Gastrocnemius medialis (tissue), 4 donors: ENCODE measurements at regions not wholly inside any gene's neighbourhood (a gene's known extent, or its start where the extent isn't known, plus 50 kb on each side); places are given as distances from the start of the nearest gene placed in this dataset.
"Not testable (repeated sequence)": the region's sequence is repeated elsewhere in the genome, so short reads cannot be mapped to it uniquely, and the experiment has no call there.

ENCODE experiments used
- ATAC-seq, 2 donors: fragments of 150-250 bp; one replicate each; pipeline ENCODE4 v1.9.1; 2016
- DNase-seq, 2 donors: peaks; one replicate each; pipeline ENCODE4 v3.0.0-alpha.2; 2019
- H3K27ac ChIP-seq, 4 donors: fragments of 200-600 bp; sonication (generic); 1 replicate in 1 of 4; 2 replicates in 3 of 4; pipeline ENCODE4 v1.5.1; 2016 to 2018; ENCODE audit warnings: mild to moderate bottlenecking in 2 of 4, moderate library complexity in 1 of 4
- H3K27me3 ChIP-seq, 3 donors: fragments of 200-600 bp; sonication (generic) in 2 of 3; 1 replicate in 1 of 3; 2 replicates in 2 of 3; pipeline versions ENCODE4 v1.5.1 to v1.6.0; 2016 to 2019; ENCODE audit warnings: mild to moderate bottlenecking in 1 of 3, moderate library complexity in 1 of 3
- H3K36me3 ChIP-seq, 2 donors: fragments of 200-600 bp; sonication (generic) in 1 of 2; one replicate each; pipeline ENCODE4 v1.5.1; 2017 to 2018
- H3K4me1 ChIP-seq, 2 donors: fragments of 200-600 bp; sonication (generic) in 1 of 2; one replicate each; pipeline ENCODE4 v1.5.1; 2016 to 2017; ENCODE audit warnings: mild to moderate bottlenecking in 2 of 2
- H3K4me3 ChIP-seq, 4 donors: fragments of 200-600 bp; sonication (generic) in 3 of 4; 1 replicate in 1 of 4; 2 replicates in 3 of 4; pipeline ENCODE4 v1.5.1; 2016 to 2019; ENCODE audit warnings: mild to moderate bottlenecking in 2 of 4
- H3K9me3 ChIP-seq, 3 donors: fragments of 200-600 bp; sonication (generic) in 2 of 3; 1 replicate in 1 of 3; 2 replicates in 2 of 3; pipeline ENCODE4 v1.5.1; 2016 to 2019
- POLR2A ChIP-seq, 2 donors: fragments of 450-650 bp; IDR thresholded peaks; one replicate each; pipeline ENCODE4 v1.6.1; 2017; ENCODE audit warnings: antibody characterized with exemption in 2 of 2, mild to moderate bottlenecking in 2 of 2, moderate library complexity in 2 of 2
- in situ Hi-C, 4 donors: fragments of 200-750 bp; cut with MboI; loops; one replicate each; pipeline versions ENCODE4 v1.15.0 to v1.8.0; 2017; ENCODE audit warnings: low sequenced_read_pairs in 4 of 4
- intact Hi-C: fragments of 100-400 bp; cut with DNase I; formaldehyde crosslinking; loops from one replicate; pipeline ENCODE4 v1.15.1; 2023; ENCODE audit warnings: low total_unique reads
- TF ChIP-seq, protein P1 (sequence below), 5 experiments: fragments of 450-650 bp in 3 of 5; fragments of 200-600 bp in 2 of 5; sonication (generic) in 2 of 5; IDR thresholded peaks in 4 of 5; conservative IDR thresholded peaks in 1 of 5; 1 replicate in 4 of 5; 2 replicates in 1 of 5; pipeline ENCODE4 v1.5.1; 2016 to 2019; ENCODE audit warnings: antibody characterized with exemption in 5 of 5, mild to moderate bottlenecking in 3 of 5, moderate library complexity in 3 of 5

DNA sequence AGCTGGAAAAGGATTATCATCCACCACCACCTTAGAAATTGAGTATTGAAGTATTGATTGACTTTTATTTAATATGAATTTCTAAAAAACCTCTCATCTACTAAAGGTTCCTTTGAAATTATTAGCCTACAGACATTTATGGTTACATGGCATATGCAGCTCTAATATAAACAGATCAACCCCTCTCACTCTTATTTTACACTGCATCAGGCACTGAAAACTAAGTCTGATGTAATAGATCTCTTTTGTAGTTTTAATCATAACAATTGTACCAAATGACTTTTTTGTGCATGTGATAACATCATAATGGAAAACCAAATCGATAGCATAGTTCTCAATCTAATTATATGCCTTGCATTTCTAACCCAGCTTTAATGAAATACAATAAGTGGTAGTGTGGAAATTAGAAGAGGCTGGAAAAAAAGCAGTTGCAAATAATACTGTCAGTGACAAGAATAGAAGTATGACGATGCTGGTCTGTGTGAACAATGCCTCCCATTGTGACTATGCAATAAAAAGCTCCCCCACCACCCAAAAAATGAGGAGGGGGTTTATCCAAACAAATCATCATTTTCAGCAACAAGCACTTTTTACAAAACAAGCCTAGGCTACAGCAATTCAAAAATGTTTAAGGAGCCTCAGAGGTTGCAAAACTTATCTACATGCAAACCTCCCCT lies 426.5 kb upstream of the NFIA start:
- Histone ChIP-seq H3K9me3 (no peaks in the 10 kb centered on the region), H3K36me3 (no peaks in the 10 kb centered on the region), H3K4me1 (no peaks in the 10 kb centered on the region), H3K4me3 (no peak overlapping the region), H3K27ac (no peak overlapping the region), H3K27me3 (no peaks in the 10 kb centered on the region)
- intact Hi-C loops, result no loop called here
- ATAC-seq (no peak), DNase-seq (no peak)
- TF ChIP-seq POLR2A (IDR thresholded peaks at IDR 0.05), result no peak
- TF ChIP-seq, protein P1, sequence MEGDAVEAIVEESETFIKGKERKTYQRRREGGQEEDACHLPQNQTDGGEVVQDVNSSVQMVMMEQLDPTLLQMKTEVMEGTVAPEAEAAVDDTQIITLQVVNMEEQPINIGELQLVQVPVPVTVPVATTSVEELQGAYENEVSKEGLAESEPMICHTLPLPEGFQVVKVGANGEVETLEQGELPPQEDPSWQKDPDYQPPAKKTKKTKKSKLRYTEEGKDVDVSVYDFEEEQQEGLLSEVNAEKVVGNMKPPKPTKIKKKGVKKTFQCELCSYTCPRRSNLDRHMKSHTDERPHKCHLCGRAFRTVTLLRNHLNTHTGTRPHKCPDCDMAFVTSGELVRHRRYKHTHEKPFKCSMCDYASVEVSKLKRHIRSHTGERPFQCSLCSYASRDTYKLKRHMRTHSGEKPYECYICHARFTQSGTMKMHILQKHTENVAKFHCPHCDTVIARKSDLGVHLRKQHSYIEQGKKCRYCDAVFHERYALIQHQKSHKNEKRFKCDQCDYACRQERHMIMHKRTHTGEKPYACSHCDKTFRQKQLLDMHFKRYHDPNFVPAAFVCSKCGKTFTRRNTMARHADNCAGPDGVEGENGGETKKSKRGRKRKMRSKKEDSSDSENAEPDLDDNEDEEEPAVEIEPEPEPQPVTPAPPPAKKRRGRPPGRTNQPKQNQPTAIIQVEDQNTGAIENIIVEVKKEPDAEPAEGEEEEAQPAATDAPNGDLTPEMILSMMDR (IDR thresholded peaks at IDR 0.05 in 4 of 5, conservative IDR thresholded peaks at IDR 0.05 in 1 of 5), result no peak
- in situ Hi-C loops, result no loop called here

DNA sequence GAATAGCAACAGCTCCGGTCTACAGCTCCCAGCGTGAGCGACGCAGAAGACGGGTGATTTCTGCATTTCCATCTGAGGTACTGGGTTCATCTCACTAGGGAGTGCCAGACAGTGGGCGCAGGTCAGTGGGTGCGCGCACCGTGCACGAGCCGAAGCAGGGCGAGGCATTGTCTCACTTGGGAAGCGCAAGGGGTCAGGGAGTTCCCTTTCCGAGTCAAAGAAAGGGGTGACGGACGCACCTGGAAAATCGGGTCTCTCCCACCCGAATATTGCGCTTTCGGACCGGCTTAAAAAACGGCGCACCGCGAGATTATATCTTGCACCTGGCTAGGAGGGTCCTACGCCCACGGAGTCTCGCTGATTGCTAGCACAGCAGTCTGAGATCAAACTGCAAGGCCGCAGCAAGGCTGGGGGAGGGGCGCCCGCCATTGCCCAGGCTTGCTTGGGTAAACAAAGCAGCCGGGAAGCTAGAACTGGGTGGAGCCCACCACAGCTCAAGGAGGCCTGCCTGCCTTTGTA lies 442.3 kb upstream of the NFIA start:
- H3K27ac ChIP-seq, ATAC-seq, intact Hi-C loops, H3K27me3 ChIP-seq, H3K4me1 ChIP-seq, H3K36me3 ChIP-seq, DNase-seq, H3K9me3 ChIP-seq, in situ Hi-C loops, H3K4me3 ChIP-seq: not testable (repeated sequence)

DNA sequence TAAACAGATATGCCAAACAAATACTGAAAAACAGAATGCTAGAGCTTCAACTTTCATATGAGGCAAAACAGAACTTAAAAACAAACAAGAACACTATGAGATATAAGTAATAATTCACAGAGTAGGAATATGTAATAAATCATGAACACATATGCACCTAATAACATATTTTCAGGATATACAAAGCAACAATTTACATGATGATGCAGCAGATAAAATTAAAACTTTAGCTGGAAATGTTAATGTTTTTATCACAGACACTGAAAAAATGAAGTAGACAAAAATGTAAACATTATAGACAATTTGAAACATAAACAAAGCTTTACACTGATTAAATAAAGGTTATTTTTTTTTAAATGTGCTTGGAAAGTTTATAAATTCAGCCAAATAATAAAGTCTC lies 443.1 kb upstream of the NFIA start:
- no peak for TF ChIP-seq POLR2A (IDR thresholded peaks at IDR 0.05)
- TF ChIP-seq, protein P1 (IDR thresholded peaks at IDR 0.05 in 4 of 5, conservative IDR thresholded peaks at IDR 0.05 in 1 of 5), result no peak
- no peaks in the 10 kb centered on the region for H3K4me1 ChIP-seq
- intact Hi-C loops, result no loop called here
- no peaks in the 10 kb centered on the region for H3K9me3 ChIP-seq
- no peak overlapping the region for H3K4me3 ChIP-seq
- DNase-seq (no peak), ATAC-seq (no peak)
- H3K27ac ChIP-seq, result no peak overlapping the region
- no peaks in the 10 kb centered on the region for H3K36me3 ChIP-seq
- in situ Hi-C loops, result no loop called here
- no peaks in the 10 kb centered on the region for H3K27me3 ChIP-seq

DNA sequence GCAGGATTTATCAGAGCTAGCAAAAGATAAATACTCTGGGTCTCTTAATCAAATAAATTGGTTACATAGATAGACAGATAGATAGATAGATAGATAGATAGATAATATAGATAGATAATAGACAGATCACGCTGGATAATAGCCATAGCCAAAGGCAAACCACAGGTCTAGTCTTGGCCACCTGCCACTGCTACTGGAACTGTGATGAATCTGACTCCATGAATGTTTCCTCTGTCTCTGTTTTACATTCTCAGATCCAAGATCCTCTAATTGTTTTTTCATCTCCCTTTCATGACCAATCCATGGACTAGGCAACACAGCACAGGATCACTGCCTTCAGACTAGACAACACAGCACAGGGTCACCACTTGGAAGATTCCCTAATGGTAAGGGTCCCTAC lies 444.7 kb upstream of the NFIA start:
- no peak for DNase-seq
- H3K36me3 ChIP-seq, result no peaks in the 10 kb centered on the region
- ATAC-seq, result no peak

DNA sequence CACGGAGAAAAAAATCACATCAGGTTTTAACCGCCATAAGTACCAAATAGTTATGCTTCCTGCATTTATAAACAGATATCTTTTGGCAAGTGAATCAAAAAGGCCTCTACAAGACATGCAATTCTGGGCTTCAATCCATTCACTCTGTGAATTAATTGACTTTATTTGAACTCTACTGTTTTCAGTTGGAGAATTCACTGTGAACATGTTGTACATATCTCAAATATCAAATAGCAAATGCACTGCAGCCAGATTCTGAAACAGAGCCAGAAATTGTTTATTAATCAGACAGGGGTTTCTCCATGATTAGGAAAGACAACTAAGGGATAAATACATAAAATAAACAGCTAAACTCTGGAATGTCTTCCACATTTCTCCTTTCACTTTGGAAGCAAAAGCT lies 445.4 kb upstream of the NFIA start:
- H3K4me1 ChIP-seq, result no peaks in the 10 kb centered on the region
- H3K36me3 ChIP-seq, result no peaks in the 10 kb centered on the region
- TF ChIP-seq, protein P1 (IDR thresholded peaks at IDR 0.05 in 4 of 5, conservative IDR thresholded peaks at IDR 0.05 in 1 of 5), result no peak
- TF ChIP-seq POLR2A (IDR thresholded peaks at IDR 0.05), result no peak
- DNase-seq (no peak), ATAC-seq (no peak)
- no peak overlapping the region for H3K27ac ChIP-seq
- H3K9me3 ChIP-seq, result no peaks in the 10 kb centered on the region
- no peaks in the 10 kb centered on the region for H3K27me3 ChIP-seq
- in situ Hi-C loops (no loop called here), intact Hi-C loops (no loop called here)
- H3K4me3 ChIP-seq, result no peak overlapping the region

More for the DNA sequence above, 444.7 kb upstream of the NFIA start:
- in situ Hi-C loops, result no loop called here
- Histone ChIP-seq H3K4me1 (no peaks in the 10 kb centered on the region), H3K4me3 (no peak overlapping the region), H3K27ac (no peak overlapping the region), H3K9me3 (no peaks in the 10 kb centered on the region), H3K27me3 (no peaks in the 10 kb centered on the region)
- TF ChIP-seq, protein P1 (IDR thresholded peaks at IDR 0.05 in 4 of 5, conservative IDR thresholded peaks at IDR 0.05 in 1 of 5), result no peak
- no peak for TF ChIP-seq POLR2A (IDR thresholded peaks at IDR 0.05)
- intact Hi-C loops, result no loop called here
